Neural cell (in vitro differentiated cells): ENCODE measurements at regions not wholly inside any gene's neighbourhood (a gene's known extent, or its start where the extent isn't known, plus 50 kb on each side); places are given as distances from the start of the nearest gene placed in this dataset.

ENCODE experiments used
- H2AFZ ChIP-seq: fragments of 200-600, 300-800 bp; sonication (generic), shearing (Covaris generic); 2 replicates; pipeline ENCODE4 v1.6.0; 2014; ENCODE audit warnings: low read depth, mild to moderate bottlenecking, antibody characterized with exemption, low read length, moderate library complexity
- H3F3A ChIP-seq: fragments of 200-600 bp; shearing (Covaris generic); 2 replicates; pipeline ENCODE4 v1.6.1; 2016; ENCODE audit warnings: mild to moderate bottlenecking, moderate library complexity, mixed read lengths, antibody characterized with exemption, low read length; ENCODE audit not compliant: insufficient read depth, poor library complexity, severe bottlenecking
- H3K27ac ChIP-seq: fragments of 200-600, 300-800 bp; sonication (generic), shearing (Covaris generic); 2 replicates; pipeline ENCODE4 v1.5.1; 2014; ENCODE audit warnings: mild to moderate bottlenecking, low read length, moderate library complexity
- H3K27me3 ChIP-seq: fragments of 300-800, 200-600 bp; sonication (generic), shearing (Covaris generic); 2 replicates; pipeline ENCODE4 v1.6.0; 2014; ENCODE audit warnings: mild to moderate bottlenecking, low read depth, low read length, moderate library complexity; ENCODE audit not compliant: insufficient read depth
- H3K36me3 ChIP-seq: fragments of 300-800, 200-600 bp; sonication (generic), shearing (Covaris generic); 2 replicates; pipeline ENCODE4 v1.5.1; 2014; ENCODE audit warnings: mild to moderate bottlenecking, antibody characterized with exemption, low read length, moderate library complexity; ENCODE audit not compliant: insufficient read depth
- H3K4me2 ChIP-seq: fragments of 300-800, 200-600 bp; sonication (generic), shearing (Covaris generic); 2 replicates; pipeline ENCODE4 v1.6.0; 2014; ENCODE audit warnings: mild to moderate bottlenecking, low read length
- H3K4me3 ChIP-seq: fragments of 300-800, 200-600 bp; sonication (generic), shearing (Covaris generic); 2 replicates; pipeline ENCODE4 v1.5.1; 2014; ENCODE audit warnings: mild to moderate bottlenecking, low read length, moderate library complexity
- H3K79me2 ChIP-seq: fragments of 200-600 bp; shearing (Covaris generic); replicated peaks from 2 replicates; pipeline ENCODE4 v1.6.0; 2014; ENCODE audit warnings: mild to moderate bottlenecking, low read length, moderate library complexity; ENCODE audit not compliant: insufficient read depth
- H3K9ac ChIP-seq: fragments of 300-800, 200-600 bp; sonication (generic), shearing (Covaris generic); 2 replicates; pipeline ENCODE4 v1.6.1; 2016; ENCODE audit warnings: mild to moderate bottlenecking, low read length, mixed read lengths
- H3K9me2 ChIP-seq: fragments of 200-600 bp; shearing (Covaris generic); 2 replicates; pipeline ENCODE4 v1.6.1; 2016; ENCODE audit warnings: mild to moderate bottlenecking, low read length, mixed read lengths; ENCODE audit not compliant: insufficient read depth
- H3K9me3 ChIP-seq: fragments of 200-600, 300-800 bp; sonication (generic), shearing (Covaris generic); 2 replicates; pipeline ENCODE4 v1.6.1; 2016; ENCODE audit warnings: mild to moderate bottlenecking, mixed run types, low read length, moderate library complexity, mixed read lengths
- H4K20me1 ChIP-seq: fragments of 200-600 bp; shearing (Covaris generic); 2 replicates; pipeline ENCODE4 v1.6.1; 2016; ENCODE audit warnings: mild to moderate bottlenecking, mixed run types; ENCODE audit not compliant: insufficient read depth
- EP300 ChIP-seq: fragments of 450-650 bp; conservative IDR thresholded peaks from 2 replicates; pipeline ENCODE4 v1.6.1; 2014; ENCODE audit warnings: antibody characterized with exemption, mild to moderate bottlenecking, moderate library complexity; ENCODE audit not compliant: poor library complexity, severe bottlenecking
- EZH2 ChIP-seq: fragments of 200-600, 300-800 bp; shearing (Covaris generic), sonication (generic); IDR thresholded peaks from 2 replicates; pipeline ENCODE4 v1.6.1; 2014; ENCODE audit warnings: antibody characterized with exemption, low read length, borderline replicate concordance, mild to moderate bottlenecking; ENCODE audit not compliant: insufficient read depth, poor library complexity, severe bottlenecking
- MXI1 ChIP-seq: fragments of 450-650 bp; conservative IDR thresholded peaks from 2 replicates; pipeline ENCODE4 v1.6.1; 2014; ENCODE audit warnings: antibody characterized with exemption, mild to moderate bottlenecking; ENCODE audit not compliant: poor library complexity, severe bottlenecking
- POLR2AphosphoS5 ChIP-seq: IDR thresholded peaks from 2 replicates; pipeline ENCODE4 v1.6.1; 2012
- RAD21 ChIP-seq: fragments of 450-650 bp; conservative IDR thresholded peaks from 2 replicates; pipeline ENCODE4 v1.6.1; 2014; ENCODE audit warnings: antibody characterized with exemption, mild to moderate bottlenecking, moderate library complexity
- SMC3 ChIP-seq: fragments of 450-650 bp; conservative IDR thresholded peaks from 2 replicates; pipeline ENCODE4 v1.6.1; 2014; ENCODE audit warnings: antibody characterized with exemption, mild to moderate bottlenecking, moderate library complexity; ENCODE audit not compliant: poor library complexity
- TAF1 ChIP-seq: IDR thresholded peaks from 2 replicates; pipeline ENCODE4 v1.6.1; 2012; ENCODE audit warnings: low read depth
- TF ChIP-seq, protein P1 (sequence below): fragments of 450-650 bp; IDR thresholded peaks from 2 replicates; pipeline ENCODE4 v1.5.1; 2014; ENCODE audit warnings: antibody characterized with exemption, mild to moderate bottlenecking, moderate library complexity; ENCODE audit not compliant: poor library complexity, severe bottlenecking
- TF ChIP-seq, protein P2 (sequence below): IDR thresholded peaks from 2 replicates; pipeline ENCODE4 v1.6.1; 2012; ENCODE audit warnings: borderline replicate concordance

DNA sequence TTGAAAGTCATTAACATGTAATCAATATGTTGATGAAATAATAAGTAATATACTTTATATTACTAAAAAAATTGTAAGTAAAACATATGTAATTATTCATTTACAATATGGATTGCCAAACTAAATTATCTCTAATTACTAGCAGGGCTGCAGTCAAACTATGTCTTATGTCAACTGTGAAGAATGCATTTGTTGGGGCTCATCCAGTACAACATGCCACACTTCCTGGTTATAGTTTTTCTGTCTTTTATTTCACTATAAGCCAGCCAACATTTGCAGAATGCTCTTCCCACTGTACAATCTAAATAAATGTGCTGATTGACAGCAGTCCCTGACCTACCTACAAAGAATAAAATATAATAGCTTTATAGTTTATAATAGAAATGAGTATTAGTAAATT, 975.4 kb upstream of the NDST4 start:
- TF ChIP-seq RAD21, result no peak
- TF ChIP-seq SMC3, result no peak
- TF ChIP-seq, protein P1, sequence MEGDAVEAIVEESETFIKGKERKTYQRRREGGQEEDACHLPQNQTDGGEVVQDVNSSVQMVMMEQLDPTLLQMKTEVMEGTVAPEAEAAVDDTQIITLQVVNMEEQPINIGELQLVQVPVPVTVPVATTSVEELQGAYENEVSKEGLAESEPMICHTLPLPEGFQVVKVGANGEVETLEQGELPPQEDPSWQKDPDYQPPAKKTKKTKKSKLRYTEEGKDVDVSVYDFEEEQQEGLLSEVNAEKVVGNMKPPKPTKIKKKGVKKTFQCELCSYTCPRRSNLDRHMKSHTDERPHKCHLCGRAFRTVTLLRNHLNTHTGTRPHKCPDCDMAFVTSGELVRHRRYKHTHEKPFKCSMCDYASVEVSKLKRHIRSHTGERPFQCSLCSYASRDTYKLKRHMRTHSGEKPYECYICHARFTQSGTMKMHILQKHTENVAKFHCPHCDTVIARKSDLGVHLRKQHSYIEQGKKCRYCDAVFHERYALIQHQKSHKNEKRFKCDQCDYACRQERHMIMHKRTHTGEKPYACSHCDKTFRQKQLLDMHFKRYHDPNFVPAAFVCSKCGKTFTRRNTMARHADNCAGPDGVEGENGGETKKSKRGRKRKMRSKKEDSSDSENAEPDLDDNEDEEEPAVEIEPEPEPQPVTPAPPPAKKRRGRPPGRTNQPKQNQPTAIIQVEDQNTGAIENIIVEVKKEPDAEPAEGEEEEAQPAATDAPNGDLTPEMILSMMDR, result no peak
- TF ChIP-seq EZH2, result no peak
- TF ChIP-seq, protein P2, sequence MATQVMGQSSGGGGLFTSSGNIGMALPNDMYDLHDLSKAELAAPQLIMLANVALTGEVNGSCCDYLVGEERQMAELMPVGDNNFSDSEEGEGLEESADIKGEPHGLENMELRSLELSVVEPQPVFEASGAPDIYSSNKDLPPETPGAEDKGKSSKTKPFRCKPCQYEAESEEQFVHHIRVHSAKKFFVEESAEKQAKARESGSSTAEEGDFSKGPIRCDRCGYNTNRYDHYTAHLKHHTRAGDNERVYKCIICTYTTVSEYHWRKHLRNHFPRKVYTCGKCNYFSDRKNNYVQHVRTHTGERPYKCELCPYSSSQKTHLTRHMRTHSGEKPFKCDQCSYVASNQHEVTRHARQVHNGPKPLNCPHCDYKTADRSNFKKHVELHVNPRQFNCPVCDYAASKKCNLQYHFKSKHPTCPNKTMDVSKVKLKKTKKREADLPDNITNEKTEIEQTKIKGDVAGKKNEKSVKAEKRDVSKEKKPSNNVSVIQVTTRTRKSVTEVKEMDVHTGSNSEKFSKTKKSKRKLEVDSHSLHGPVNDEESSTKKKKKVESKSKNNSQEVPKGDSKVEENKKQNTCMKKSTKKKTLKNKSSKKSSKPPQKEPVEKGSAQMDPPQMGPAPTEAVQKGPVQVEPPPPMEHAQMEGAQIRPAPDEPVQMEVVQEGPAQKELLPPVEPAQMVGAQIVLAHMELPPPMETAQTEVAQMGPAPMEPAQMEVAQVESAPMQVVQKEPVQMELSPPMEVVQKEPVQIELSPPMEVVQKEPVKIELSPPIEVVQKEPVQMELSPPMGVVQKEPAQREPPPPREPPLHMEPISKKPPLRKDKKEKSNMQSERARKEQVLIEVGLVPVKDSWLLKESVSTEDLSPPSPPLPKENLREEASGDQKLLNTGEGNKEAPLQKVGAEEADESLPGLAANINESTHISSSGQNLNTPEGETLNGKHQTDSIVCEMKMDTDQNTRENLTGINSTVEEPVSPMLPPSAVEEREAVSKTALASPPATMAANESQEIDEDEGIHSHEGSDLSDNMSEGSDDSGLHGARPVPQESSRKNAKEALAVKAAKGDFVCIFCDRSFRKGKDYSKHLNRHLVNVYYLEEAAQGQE, result no peak
- Histone ChIP-seq H4K20me1 (no peaks in the 10 kb centered on the region), H3K9me2 (no peaks in the 10 kb centered on the region), H3K4me2 (no peak overlapping the region), H3K4me3 (no peak overlapping the region), H3K79me2 (no peaks in the 10 kb centered on the region), H3K27ac (no peak overlapping the region), H3K9ac (no peak overlapping the region), H3K36me3 (no peaks in the 10 kb centered on the region), H3K27me3 (no peaks in the 10 kb centered on the region), H3K9me3 (no peaks in the 10 kb centered on the region), H2AFZ (no peak overlapping the region), H3F3A (no peaks in the 10 kb centered on the region)

DNA sequence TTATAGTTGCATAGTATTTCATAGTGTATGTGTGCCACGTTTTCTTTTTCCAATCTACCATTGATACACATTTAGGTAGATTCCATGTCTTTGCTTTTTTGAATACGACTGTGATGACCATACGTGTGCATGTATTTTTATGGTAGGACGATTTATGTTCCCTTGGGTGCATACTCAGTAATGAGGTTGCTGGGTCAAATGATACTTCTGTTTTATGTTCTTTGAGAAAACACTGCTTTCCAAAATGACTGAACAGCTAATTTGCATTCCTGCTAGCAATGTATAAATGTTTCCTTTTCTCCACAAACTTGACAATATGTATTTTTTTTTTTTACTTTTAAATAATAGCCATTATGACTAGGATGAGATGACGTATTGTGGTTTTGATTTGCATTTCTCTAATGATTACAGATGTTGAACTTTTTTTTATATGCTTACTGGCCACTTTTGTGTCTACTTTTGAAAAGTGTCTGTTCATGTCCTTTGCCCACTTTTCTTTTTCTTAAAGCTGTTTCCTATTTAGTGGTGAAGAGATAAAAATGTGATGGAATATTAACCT, 969.5 kb upstream of the NDST4 start:
- TF ChIP-seq SMC3 (no peak), RAD21 (no peak), TAF1 (no peak), EZH2 (no peak), MXI1 (no peak), EP300 (no peak), POLR2AphosphoS5 (no peak)
- TF ChIP-seq, protein P1, result no peak
- TF ChIP-seq, protein P2, result no peak
- no peak overlapping the region for H2AFZ ChIP-seq

More for the DNA sequence above, 969.5 kb upstream of the NDST4 start:
- Histone ChIP-seq H4K20me1 (no peaks in the 10 kb centered on the region), H3K4me3 (no peak overlapping the region), H3K36me3 (no peaks in the 10 kb centered on the region), H3K9me2 (no peaks in the 10 kb centered on the region), H3K79me2 (no peaks in the 10 kb centered on the region), H3K9me3 (no peaks in the 10 kb centered on the region), H3K4me2 (no peak overlapping the region), H3K27ac (no peak overlapping the region), H3K27me3 (no peaks in the 10 kb centered on the region), H3F3A (no peaks in the 10 kb centered on the region), H3K9ac (no peak overlapping the region)
